NT2/D1 (cell line): ENCODE measurements at regions not wholly inside any gene's neighbourhood (a gene's known extent, or its start where the extent isn't known, plus 50 kb on each side); places are given as distances from the start of the nearest gene placed in this dataset.

Experiments used
- SUZ12 ChIP-seq: IDR thresholded peaks from 2 replicates; pipeline ENCODE4 v1.6.1; 2011; ENCODE audit not compliant: insufficient read length, insufficient read depth; ENCODE audit errors: extremely low read depth
- YY1 ChIP-seq: IDR thresholded peaks from 2 replicates; pipeline ENCODE4 v1.6.1; 2011; ENCODE audit not compliant: insufficient read length, insufficient read depth
- ZNF274 ChIP-seq: IDR thresholded peaks from 2 replicates; pipeline ENCODE4 v1.6.1; 2011; ENCODE audit warnings: mild to moderate bottlenecking, low read depth, low read length

DNA sequence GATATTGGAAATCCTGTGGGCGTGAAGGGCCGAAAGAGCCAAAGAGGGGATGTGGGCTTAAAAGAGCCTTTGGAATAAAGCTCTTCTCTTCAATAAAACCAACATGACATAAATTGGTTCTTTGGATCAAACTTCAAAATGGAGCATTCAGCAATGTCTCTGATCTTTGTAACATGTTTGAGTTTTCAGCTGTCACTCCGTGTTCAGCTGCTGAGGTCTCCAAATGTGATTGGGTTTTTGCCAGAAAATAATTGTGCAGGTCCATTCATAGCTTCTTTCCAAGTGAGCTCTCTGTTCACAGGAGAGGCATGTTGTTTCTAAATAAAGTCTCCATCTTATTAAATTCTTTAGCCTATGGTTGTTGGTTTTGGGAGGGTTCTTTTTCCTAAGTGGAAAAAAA is 127.6 kb upstream of the CCDC68 start:
- TF ChIP-seq YY1: no peak
- TF ChIP-seq SUZ12: no peak
- TF ChIP-seq ZNF274: no peak
